ENCODE measurements at regions not wholly inside any gene's neighbourhood (a gene's known extent, or its start where the extent isn't known, plus 50 kb on each side); places are given as distances from the start of the nearest gene placed in this dataset.

DNA sequence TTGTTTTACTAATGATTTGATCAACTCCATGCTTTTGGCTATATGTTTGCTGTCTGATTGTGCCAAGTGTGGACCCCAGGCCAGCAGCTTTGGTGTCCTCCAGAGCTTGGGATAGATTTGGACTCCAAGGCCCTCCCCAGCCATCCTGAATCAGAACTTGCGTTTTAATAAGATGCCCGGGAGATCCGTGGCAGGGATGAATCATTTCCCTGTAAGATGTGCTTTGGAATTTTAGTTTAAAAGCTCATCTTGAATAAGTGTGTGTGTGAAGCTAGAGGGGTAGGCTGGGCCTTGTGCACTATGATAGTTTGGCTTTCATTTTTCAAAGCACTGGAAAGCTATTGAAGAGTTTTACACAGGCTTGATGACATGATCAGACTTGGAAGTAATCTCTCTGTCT lies 66.2 kb upstream of the SDK1 start:
- TF ChIP-seq, protein P1, sequence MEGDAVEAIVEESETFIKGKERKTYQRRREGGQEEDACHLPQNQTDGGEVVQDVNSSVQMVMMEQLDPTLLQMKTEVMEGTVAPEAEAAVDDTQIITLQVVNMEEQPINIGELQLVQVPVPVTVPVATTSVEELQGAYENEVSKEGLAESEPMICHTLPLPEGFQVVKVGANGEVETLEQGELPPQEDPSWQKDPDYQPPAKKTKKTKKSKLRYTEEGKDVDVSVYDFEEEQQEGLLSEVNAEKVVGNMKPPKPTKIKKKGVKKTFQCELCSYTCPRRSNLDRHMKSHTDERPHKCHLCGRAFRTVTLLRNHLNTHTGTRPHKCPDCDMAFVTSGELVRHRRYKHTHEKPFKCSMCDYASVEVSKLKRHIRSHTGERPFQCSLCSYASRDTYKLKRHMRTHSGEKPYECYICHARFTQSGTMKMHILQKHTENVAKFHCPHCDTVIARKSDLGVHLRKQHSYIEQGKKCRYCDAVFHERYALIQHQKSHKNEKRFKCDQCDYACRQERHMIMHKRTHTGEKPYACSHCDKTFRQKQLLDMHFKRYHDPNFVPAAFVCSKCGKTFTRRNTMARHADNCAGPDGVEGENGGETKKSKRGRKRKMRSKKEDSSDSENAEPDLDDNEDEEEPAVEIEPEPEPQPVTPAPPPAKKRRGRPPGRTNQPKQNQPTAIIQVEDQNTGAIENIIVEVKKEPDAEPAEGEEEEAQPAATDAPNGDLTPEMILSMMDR (IDR thresholded peaks at IDR 0.05) = no peak
- no peak for TF ChIP-seq FOXP1 (CRISPR knock-in tag; IDR thresholded peaks at IDR 0.05; ENCODE audit: borderline replicate concordance)
- no peak for TF ChIP-seq ZNF416 (CRISPR knock-in tag; IDR thresholded peaks at IDR 0.05)

Data from WTC11 (cell line).